GM04503 (cell line): ENCODE measurements at regions not wholly inside any gene's neighbourhood (a gene's known extent, or its start where the extent isn't known, plus 50 kb on each side); places are given as distances from the start of the nearest gene placed in this dataset.
"Not testable (repeated sequence)": the region's sequence is repeated elsewhere in the genome, so short reads cannot be mapped to it uniquely, and the experiment has no call there.

Experiments
- DNase-seq: peaks from one replicate; pipeline ENCODE4 v3.0.0-alpha.2; 2012; ENCODE audit warnings: low read depth

- DNase-seq = no peak
These were observed 334.6 kb downstream of the CRPPA start for GRCh38 chr7:16086743-16087142.

GRCh38 chr7:16085780-16086179 is 335.6 kb downstream of the CRPPA start:
- not testable (repeated sequence) for DNase-seq

GRCh38 chr7:16084875-16085274 is 336.5 kb downstream of the CRPPA start:
- no peak for DNase-seq

GRCh38 chr7:16084370-16084769 is 337.0 kb downstream of the CRPPA start:
- no peak for DNase-seq

GRCh38 chr7:16083931-16084330 is 337.4 kb downstream of the CRPPA start:
- no peak for DNase-seq

GRCh38 chr7:16080131-16080530 is 341.2 kb downstream of the CRPPA start:
- no peak for DNase-seq

GRCh38 chr7:16079723-16080122 is 341.6 kb downstream of the CRPPA start:
- no peak for DNase-seq

- DNase-seq = no peak
These were observed 343.0 kb downstream of the CRPPA start for GRCh38 chr7:16078076-16078952.

GRCh38 chr7:16071246-16071857 is 350.0 kb downstream of the CRPPA start:
- DNase-seq = no peak

- no peak for DNase-seq
These were observed 350.5 kb downstream of the CRPPA start for GRCh38 chr7:16070806-16071205.

- no peak for DNase-seq
These were observed 351.3 kb downstream of the CRPPA start for GRCh38 chr7:16069998-16070397.

GRCh38 chr7:16068183-16068582 is 353.2 kb downstream of the CRPPA start:
- no peak for DNase-seq

GRCh38 chr7:16067711-16068110 is 353.6 kb downstream of the CRPPA start:
- no peak for DNase-seq

- no peak for DNase-seq
These were observed 354.4 kb downstream of the CRPPA start for GRCh38 chr7:16066805-16067459.

- DNase-seq = no peak
These were observed 355.4 kb downstream of the CRPPA start for GRCh38 chr7:16065939-16066338.

- peak; percentile 35 for DNase-seq
These were observed 357.3 kb downstream of the CRPPA start for GRCh38 chr7:16063716-16064675.

- DNase-seq = no peak
These were observed 358.1 kb downstream of the CRPPA start for GRCh38 chr7:16063221-16063620.

- peak; percentile 66 for DNase-seq
These were observed 359.1 kb downstream of the CRPPA start for GRCh38 chr7:16062269-16062668.

GRCh38 chr7:16061630-16062029 is 359.7 kb downstream of the CRPPA start:
- DNase-seq = no peak

GRCh38 chr7:16061011-16061410 is 360.3 kb downstream of the CRPPA start:
- no peak for DNase-seq

GRCh38 chr7:16060502-16060901 is 360.8 kb downstream of the CRPPA start:
- no peak for DNase-seq
